GM12801 (cell line): ENCODE measurements at regions not wholly inside any gene's neighbourhood (a gene's known extent, or its start where the extent isn't known, plus 50 kb on each side); places are given as distances from the start of the nearest gene placed in this dataset.

Experiments used
- TF ChIP-seq, protein P1 (sequence below): IDR thresholded peaks from one replicate; pipeline ENCODE4 v1.5.1; 2011; ENCODE audit warnings: control low read depth; ENCODE audit not compliant: insufficient read length; ENCODE audit errors: extremely low read depth

DNA sequence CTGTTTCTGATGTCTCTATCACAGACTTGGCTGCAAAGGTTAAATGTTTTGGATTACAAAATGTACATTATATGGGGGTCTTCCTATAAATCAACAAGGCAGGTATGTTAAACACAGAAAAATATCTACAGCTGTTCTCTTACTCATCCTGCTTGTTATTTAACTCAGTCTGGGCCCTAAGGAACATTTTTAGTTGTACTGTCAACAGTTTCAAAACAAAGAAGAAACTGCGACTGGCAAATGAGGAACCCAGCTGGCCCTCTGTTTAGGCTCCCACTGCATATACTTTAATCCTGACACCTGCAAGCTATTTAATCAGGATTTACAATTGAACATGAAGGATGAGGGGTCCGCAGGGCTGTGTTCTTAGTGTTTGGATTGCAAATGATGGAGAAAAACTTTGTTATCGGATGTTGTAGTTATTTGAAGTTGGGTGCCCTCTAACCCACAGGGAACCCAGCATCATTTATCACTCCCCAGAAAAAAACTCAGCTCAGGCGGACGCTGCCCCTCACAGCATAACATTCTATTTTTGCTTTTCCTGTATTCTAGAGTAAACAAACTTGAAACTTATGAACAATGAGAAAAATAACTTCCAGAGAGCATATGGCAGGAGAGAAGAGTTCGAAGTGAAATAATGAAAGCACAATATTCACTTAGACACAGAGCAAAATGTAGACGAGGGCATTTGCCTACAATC is 91.2 kb downstream of the POLR2M start:
- TF ChIP-seq, protein P1, sequence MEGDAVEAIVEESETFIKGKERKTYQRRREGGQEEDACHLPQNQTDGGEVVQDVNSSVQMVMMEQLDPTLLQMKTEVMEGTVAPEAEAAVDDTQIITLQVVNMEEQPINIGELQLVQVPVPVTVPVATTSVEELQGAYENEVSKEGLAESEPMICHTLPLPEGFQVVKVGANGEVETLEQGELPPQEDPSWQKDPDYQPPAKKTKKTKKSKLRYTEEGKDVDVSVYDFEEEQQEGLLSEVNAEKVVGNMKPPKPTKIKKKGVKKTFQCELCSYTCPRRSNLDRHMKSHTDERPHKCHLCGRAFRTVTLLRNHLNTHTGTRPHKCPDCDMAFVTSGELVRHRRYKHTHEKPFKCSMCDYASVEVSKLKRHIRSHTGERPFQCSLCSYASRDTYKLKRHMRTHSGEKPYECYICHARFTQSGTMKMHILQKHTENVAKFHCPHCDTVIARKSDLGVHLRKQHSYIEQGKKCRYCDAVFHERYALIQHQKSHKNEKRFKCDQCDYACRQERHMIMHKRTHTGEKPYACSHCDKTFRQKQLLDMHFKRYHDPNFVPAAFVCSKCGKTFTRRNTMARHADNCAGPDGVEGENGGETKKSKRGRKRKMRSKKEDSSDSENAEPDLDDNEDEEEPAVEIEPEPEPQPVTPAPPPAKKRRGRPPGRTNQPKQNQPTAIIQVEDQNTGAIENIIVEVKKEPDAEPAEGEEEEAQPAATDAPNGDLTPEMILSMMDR, result no peak

DNA sequence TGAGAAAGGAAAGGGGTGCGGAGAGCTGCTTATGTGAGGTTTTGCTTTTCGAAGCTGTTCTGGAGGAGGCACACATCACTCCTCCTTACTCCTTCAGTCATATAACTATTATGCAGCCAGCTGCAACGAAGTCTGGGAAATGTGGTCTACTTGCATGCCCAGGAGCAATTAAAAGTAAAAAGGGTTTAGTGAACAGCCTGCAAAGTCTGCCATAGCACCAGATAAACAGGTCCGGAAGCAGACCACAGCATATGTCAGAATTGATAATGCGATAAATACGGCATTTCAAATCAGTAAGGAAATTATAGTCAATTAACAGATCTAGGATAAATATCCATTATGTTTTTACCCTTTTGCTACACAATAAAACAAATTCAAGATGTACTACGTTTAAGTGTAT is 99.5 kb downstream of the POLR2M start:
- TF ChIP-seq, protein P1, result no peak

DNA sequence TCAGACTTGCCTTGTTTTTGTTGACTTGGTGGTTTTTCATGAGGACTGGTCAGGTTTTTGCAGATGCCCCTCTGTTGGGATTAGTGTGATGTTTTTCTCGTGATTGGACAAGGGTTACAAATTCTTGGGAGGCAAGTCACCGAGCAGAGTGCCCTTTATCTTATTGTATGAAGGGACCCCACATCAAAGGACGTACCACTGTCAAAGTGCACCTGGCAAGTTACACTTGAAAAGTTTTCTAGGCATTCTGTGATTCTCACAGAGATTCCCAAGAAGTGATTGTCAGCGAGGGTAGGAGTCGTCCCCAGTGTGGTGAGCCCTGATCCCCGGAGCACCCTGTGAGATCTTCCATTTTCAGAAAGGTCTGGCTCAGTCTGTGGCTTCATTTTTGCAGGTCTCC is 110.1 kb downstream of the POLR2M start:
- TF ChIP-seq, protein P1, result no peak

DNA sequence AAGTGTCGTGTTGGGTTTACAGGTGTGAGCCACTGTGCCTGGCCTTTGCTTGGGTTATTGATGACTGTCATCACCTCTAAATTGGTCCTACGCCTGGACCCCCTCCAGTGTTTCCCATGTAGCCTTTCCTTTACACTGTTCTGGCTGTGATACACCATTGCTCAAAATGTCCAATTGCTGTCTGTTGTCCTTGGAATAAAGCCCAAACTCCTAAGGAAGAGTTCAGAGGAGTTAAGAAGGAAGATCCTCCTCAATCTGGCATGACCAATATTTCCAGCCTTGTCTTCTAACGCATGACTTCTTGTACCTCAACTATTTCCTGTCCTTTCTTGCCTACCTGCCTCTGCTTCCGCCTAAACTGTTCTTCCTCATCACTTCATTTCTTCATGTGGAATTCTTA is 113.1 kb downstream of the POLR2M start:
- TF ChIP-seq, protein P1, result no peak

DNA sequence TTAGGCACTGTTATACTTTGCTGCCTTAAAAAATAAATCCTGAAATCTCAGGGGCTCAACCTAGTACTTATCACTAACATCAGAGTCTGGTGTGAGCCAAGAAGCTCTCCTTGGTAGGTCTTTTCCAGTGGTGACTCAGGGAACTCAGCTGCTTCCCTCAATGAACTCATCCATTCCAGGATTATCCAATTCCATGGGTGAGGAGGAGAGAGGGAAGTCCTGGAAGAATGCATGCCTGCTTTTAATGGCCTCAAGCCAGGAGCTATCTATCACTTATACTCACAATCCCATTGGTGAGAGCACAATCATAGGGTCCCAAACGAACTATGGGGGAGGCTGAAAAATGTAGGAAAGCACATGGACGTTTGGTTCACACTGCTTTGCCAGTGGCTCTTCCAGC is 113.6 kb downstream of the POLR2M start:
- TF ChIP-seq, protein P1, result no peak

DNA sequence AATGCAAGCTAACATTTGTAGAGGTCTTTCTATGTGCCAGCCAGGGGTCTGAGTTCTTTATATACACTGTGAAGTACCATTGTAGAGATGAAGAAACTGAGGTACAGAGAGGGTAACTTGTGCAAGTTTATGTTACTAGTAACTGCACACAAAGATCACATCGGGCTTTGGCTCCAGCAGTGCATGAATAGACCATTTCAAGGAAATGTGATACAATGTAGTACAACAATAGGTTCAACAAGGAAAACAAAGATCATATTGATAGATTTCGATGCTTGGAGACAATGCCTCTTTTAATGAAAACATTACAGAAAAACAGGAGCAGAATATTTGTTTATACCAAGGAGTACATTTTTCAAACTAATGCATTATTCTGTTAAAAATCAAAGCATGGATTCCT is 115.3 kb downstream of the POLR2M start:
- TF ChIP-seq, protein P1, result no peak

DNA sequence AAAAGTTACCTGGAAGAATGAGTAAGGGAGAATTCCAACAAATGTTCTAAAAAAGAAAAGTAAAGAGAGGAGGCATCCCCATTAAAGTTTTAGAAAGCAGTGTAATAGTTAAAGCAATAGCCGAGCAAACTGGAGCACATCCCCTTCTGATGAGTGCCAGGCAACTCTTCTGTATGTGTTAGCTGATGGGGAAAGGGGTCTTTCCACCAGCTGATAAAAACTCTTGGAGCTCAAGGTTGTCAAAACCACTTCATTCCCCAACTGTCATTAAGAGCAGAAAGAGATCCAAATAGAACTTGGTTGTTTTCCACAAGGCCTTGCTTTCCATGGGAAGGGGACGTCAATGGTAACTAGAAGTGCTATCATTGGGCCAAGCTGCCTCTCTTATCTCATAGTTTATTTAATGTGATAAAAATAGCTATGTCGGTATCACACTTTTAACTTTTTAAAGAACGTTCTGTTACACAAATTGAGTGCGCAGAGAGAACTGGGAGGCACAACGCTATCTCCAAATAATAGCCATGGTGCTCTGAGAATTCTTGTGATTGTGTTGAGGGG is 116.9 kb downstream of the POLR2M start:
- TF ChIP-seq, protein P1, result no peak
